K562 (cell line): ENCODE measurements at regions not wholly inside any gene's neighbourhood (a gene's known extent, or its start where the extent isn't known, plus 50 kb on each side); places are given as distances from the start of the nearest gene placed in this dataset.

Experiments used
- CHD2 ChIP-seq: IDR thresholded peaks from 2 replicates; pipeline ENCODE4 v1.6.1; 2011; ENCODE audit warnings: low read depth, low read length
- CTCF ChIP-seq, 3 experiments: IDR thresholded peaks in 2 of 3; conservative IDR thresholded peaks in 1 of 3; 2 replicates each; pipeline ENCODE4 v1.5.1; 2011 to 2012; ENCODE audit warnings: low read length in 3 of 3, mild to moderate bottlenecking in 3 of 3, control low read depth in 2 of 3, improper control_type of control experiment in 1 of 3, inconsistent platforms in 1 of 3, low read depth in 1 of 3, mixed read lengths in 1 of 3, moderate library complexity in 1 of 3; ENCODE audit not compliant: insufficient read depth in 2 of 3
- IRF2 ChIP-seq: sonication (generic); formaldehyde crosslinking; IDR thresholded peaks from 2 replicates; pipeline ENCODE4 v1.8.1; 2022; ENCODE audit warnings: mild to moderate bottlenecking, missing genetic modification reagents
- POLR2AphosphoS5 ChIP-seq: IDR thresholded peaks from 2 replicates; pipeline ENCODE4 v1.6.1; 2011; ENCODE audit warnings: mild to moderate bottlenecking, low read depth, low read length, moderate library complexity; ENCODE audit not compliant: control insufficient read depth, insufficient read depth
- PRPF4 ChIP-seq: fragments of 200-400 bp; formaldehyde crosslinking; IDR thresholded peaks from one replicate; pipeline ENCODE4 v1.6.1; 2017; ENCODE audit warnings: low read length, low read depth, mild to moderate bottlenecking; ENCODE audit not compliant: insufficient read depth, poor library complexity, severe bottlenecking
- SMARCA4 ChIP-seq: fragments of 450-650 bp; IDR thresholded peaks from 2 replicates; pipeline ENCODE4 v1.6.1; 2016
- ZNF121 ChIP-seq: sonication (generic); formaldehyde crosslinking; conservative IDR thresholded peaks from 2 replicates; pipeline ENCODE4 v1.8.0; 2022; ENCODE audit warnings: missing genetic modification reagents
- ZNF354B ChIP-seq: fragments of 250-450 bp; sonication (Bioruptor Pico); IDR thresholded peaks from 2 replicates; pipeline ENCODE4 v1.4.0; 2020
- TF ChIP-seq, protein P1 (sequence below): sonication (generic); formaldehyde crosslinking; IDR thresholded peaks from 2 replicates; pipeline ENCODE4 v1.9.0; 2022; ENCODE audit warnings: mild to moderate bottlenecking, missing genetic modification reagents

GRCh38 chr10:10332786-10333185 lies 684.9 kb upstream of the CELF2 start:
- TF ChIP-seq CTCF (IDR thresholded peaks at IDR 0.05 in 2 of 3, conservative IDR thresholded peaks at IDR 0.05 in 1 of 3; ENCODE audit: insufficient read depth in 2 of 3, low read depth in 1 of 3, low read length in 3 of 3) (no peak), SMARCA4 (no peak), IRF2 (no peak), PRPF4 (no peak), ZNF121 (no peak), POLR2AphosphoS5 (no peak), ZNF354B (CRISPR knock-in tag) (no peak), CHD2 (no peak)
- TF ChIP-seq, protein P1, sequence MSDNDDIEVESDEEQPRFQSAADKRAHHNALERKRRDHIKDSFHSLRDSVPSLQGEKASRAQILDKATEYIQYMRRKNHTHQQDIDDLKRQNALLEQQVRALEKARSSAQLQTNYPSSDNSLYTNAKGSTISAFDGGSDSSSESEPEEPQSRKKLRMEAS (CRISPR knock-in tag), result no peak
